Ureter (tissue), 1 donor: ENCODE measurements at regions not wholly inside any gene's neighbourhood (a gene's known extent, or its start where the extent isn't known, plus 50 kb on each side); places are given as distances from the start of the nearest gene placed in this dataset.
A peak's percentile ranks its signal among the peaks of the same experiment; 100 is the strongest.
"Not testable (repeated sequence)": the region's sequence is repeated elsewhere in the genome, so short reads cannot be mapped to it uniquely, and the experiment has no call there.

Experiments
- DNase-seq: peaks from one replicate; pipeline ENCODE4 v3.0.0-alpha.2; 2020; ENCODE audit warnings: low spot score
- donor health status: DM: yes; HTN: yes; CAD: no.

GRCh38 chr17:63078707-63079106 lies 112.7 kb downstream of the TANC2 start:
- DNase-seq = no peak

GRCh38 chr17:63082273-63082861 lies 116.3 kb downstream of the TANC2 start:
- DNase-seq = no peak

- no peak for DNase-seq
These were observed 116.9 kb downstream of the TANC2 start for GRCh38 chr17:63082952-63083351.

GRCh38 chr17:63086483-63087185 lies 120.6 kb downstream of the TANC2 start:
- no peak for DNase-seq

- DNase-seq = not testable (repeated sequence)
These were observed 124.5 kb downstream of the TANC2 start for GRCh38 chr17:63090358-63091114.

- DNase-seq = not testable (repeated sequence)
These were observed 125.9 kb downstream of the TANC2 start for GRCh38 chr17:63091909-63092308.

GRCh38 chr17:63094631-63095030 lies 128.6 kb downstream of the TANC2 start:
- no peak for DNase-seq

- DNase-seq = no peak
These were observed 129.4 kb downstream of the TANC2 start for GRCh38 chr17:63095459-63095858.

- no peak for DNase-seq
These were observed 129.8 kb downstream of the TANC2 start for GRCh38 chr17:63095879-63096278.

GRCh38 chr17:63096426-63096825 lies 130.4 kb downstream of the TANC2 start:
- no peak for DNase-seq

GRCh38 chr17:63099425-63099824 lies 133.4 kb downstream of the TANC2 start:
- DNase-seq = no peak

GRCh38 chr17:63102034-63102433 lies 136.0 kb downstream of the TANC2 start:
- no peak for DNase-seq

GRCh38 chr17:63106050-63106449 lies 140.0 kb downstream of the TANC2 start:
- no peak for DNase-seq

GRCh38 chr17:63109661-63110060 lies 143.6 kb downstream of the TANC2 start:
- no peak for DNase-seq

GRCh38 chr17:63113167-63113566 lies 147.1 kb downstream of the TANC2 start:
- no peak for DNase-seq

- DNase-seq = no peak
These were observed 150.2 kb downstream of the TANC2 start for GRCh38 chr17:63116228-63116627.

GRCh38 chr17:63116967-63117830 lies 151.2 kb downstream of the TANC2 start:
- peak; percentile 52 for DNase-seq

GRCh38 chr17:63120406-63120805 lies 154.4 kb downstream of the TANC2 start:
- DNase-seq = no peak

GRCh38 chr17:63124536-63124935 lies 158.5 kb downstream of the TANC2 start:
- DNase-seq = no peak

- DNase-seq = no peak
These were observed 158.9 kb downstream of the TANC2 start for GRCh38 chr17:63124958-63125357.

- no peak for DNase-seq
These were observed 160.0 kb downstream of the TANC2 start for GRCh38 chr17:63125987-63126386.

- no peak for DNase-seq
These were observed 160.6 kb downstream of the TANC2 start for GRCh38 chr17:63126607-63127006.
